HL-60 (cell line): ENCODE measurements at regions not wholly inside any gene's neighbourhood (a gene's known extent, or its start where the extent isn't known, plus 50 kb on each side); places are given as distances from the start of the nearest gene placed in this dataset.

Experiments
- DNase-seq, 2 experiments: peaks; one replicate each; pipeline ENCODE4 v3.0.0-alpha.2; 2010 to 2020; ENCODE audit warnings: low read depth in 1 of 2, low spot score in 1 of 2
- H3K27ac ChIP-seq: fragments of 250-450 bp; sonication (Bioruptor Pico); replicated peaks from 2 replicates; pipeline ENCODE4 v1.5.1; 2020; ENCODE audit warnings: mild to moderate bottlenecking, moderate library complexity
- H3K27me3 ChIP-seq: fragments of 250-450 bp; sonication (Bioruptor Pico); 2 replicates; pipeline ENCODE4 v1.5.1; 2021; ENCODE audit warnings: mild to moderate bottlenecking, moderate library complexity; ENCODE audit not compliant: insufficient read depth, poor library complexity, severe bottlenecking
- H3K4me3 ChIP-seq: replicated peaks from 2 replicates; pipeline ENCODE4 v1.5.1; 2011; ENCODE audit warnings: mild to moderate bottlenecking, control low read depth, low read length; ENCODE audit not compliant: insufficient read depth
- GABPA ChIP-seq: IDR thresholded peaks from 2 replicates; pipeline ENCODE4 v1.6.1; 2012; ENCODE audit warnings: low read depth
- POLR2AphosphoS5 ChIP-seq: IDR thresholded peaks from 2 replicates; pipeline ENCODE4 v1.6.1; 2012; ENCODE audit warnings: low read depth
- SPI1 ChIP-seq: IDR thresholded peaks from 2 replicates; pipeline ENCODE4 v1.6.1; 2012; ENCODE audit warnings: low read depth, mild to moderate bottlenecking, borderline replicate concordance
- TF ChIP-seq, protein P1 (sequence below): IDR thresholded peaks from 2 replicates; pipeline ENCODE4 v1.6.1; 2012; ENCODE audit warnings: low read depth; ENCODE audit not compliant: insufficient replicate concordance
- TF ChIP-seq, protein P2 (sequence below): IDR thresholded peaks from one replicate; pipeline ENCODE4 v1.5.1; 2011; ENCODE audit warnings: low read length, control low read depth, inconsistent platforms; ENCODE audit not compliant: insufficient read depth

DNA sequence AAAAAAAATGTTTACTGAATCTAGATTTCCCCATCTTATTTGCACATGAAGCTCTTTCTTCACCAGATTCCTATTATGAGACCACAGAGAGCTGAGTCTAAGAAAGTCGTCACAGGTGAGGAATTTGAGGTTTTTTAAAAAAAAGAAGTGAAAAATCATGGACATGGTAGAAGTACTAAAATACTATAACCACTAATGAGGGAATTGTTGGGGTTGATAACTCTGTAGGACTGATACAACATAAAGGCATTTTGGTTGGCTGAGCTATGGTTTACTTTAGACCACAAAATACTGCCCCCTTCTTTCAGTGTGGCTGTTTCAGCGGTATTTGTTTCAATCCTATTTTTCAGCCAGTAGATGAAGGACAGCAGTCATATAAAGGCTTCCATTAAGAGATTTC, 1111.3 kb downstream of the TYW1 start:
- TF ChIP-seq GABPA (no peak), SPI1 (no peak), POLR2AphosphoS5 (no peak)
- TF ChIP-seq, protein P1, sequence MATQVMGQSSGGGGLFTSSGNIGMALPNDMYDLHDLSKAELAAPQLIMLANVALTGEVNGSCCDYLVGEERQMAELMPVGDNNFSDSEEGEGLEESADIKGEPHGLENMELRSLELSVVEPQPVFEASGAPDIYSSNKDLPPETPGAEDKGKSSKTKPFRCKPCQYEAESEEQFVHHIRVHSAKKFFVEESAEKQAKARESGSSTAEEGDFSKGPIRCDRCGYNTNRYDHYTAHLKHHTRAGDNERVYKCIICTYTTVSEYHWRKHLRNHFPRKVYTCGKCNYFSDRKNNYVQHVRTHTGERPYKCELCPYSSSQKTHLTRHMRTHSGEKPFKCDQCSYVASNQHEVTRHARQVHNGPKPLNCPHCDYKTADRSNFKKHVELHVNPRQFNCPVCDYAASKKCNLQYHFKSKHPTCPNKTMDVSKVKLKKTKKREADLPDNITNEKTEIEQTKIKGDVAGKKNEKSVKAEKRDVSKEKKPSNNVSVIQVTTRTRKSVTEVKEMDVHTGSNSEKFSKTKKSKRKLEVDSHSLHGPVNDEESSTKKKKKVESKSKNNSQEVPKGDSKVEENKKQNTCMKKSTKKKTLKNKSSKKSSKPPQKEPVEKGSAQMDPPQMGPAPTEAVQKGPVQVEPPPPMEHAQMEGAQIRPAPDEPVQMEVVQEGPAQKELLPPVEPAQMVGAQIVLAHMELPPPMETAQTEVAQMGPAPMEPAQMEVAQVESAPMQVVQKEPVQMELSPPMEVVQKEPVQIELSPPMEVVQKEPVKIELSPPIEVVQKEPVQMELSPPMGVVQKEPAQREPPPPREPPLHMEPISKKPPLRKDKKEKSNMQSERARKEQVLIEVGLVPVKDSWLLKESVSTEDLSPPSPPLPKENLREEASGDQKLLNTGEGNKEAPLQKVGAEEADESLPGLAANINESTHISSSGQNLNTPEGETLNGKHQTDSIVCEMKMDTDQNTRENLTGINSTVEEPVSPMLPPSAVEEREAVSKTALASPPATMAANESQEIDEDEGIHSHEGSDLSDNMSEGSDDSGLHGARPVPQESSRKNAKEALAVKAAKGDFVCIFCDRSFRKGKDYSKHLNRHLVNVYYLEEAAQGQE: no peak
- TF ChIP-seq, protein P2, sequence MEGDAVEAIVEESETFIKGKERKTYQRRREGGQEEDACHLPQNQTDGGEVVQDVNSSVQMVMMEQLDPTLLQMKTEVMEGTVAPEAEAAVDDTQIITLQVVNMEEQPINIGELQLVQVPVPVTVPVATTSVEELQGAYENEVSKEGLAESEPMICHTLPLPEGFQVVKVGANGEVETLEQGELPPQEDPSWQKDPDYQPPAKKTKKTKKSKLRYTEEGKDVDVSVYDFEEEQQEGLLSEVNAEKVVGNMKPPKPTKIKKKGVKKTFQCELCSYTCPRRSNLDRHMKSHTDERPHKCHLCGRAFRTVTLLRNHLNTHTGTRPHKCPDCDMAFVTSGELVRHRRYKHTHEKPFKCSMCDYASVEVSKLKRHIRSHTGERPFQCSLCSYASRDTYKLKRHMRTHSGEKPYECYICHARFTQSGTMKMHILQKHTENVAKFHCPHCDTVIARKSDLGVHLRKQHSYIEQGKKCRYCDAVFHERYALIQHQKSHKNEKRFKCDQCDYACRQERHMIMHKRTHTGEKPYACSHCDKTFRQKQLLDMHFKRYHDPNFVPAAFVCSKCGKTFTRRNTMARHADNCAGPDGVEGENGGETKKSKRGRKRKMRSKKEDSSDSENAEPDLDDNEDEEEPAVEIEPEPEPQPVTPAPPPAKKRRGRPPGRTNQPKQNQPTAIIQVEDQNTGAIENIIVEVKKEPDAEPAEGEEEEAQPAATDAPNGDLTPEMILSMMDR: no peak
- H3K4me3 ChIP-seq: no peak overlapping the region
- no peaks in the 10 kb centered on the region for H3K27me3 ChIP-seq
- H3K27ac ChIP-seq: no peak overlapping the region
- no peak for DNase-seq

DNA sequence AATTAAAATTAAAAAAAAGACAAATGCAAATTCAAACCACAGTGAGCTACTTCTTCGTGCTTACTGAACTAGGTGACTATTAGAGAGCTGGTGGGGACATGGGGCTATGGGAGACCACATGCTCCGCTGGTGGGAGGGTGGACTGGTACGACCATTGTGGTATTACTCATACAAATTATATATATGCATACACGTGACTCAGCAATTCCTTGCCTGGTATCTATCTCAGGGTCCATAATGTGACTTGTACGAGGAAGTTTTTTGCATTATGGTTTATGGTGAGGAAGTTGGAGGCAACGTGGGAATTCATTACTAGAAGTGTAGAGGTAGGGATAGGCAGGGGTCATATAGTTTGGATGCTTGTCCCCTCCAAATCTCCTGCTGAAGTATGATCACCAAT, 1112.7 kb downstream of the TYW1 start:
- Histone ChIP-seq H3K27me3 (no peaks in the 10 kb centered on the region), H3K4me3 (no peak overlapping the region), H3K27ac (no peak overlapping the region)
- no peak for DNase-seq
- TF ChIP-seq, protein P1: no peak
- no peak for TF ChIP-seq POLR2AphosphoS5
- TF ChIP-seq, protein P2: no peak
- TF ChIP-seq SPI1: no peak
- TF ChIP-seq GABPA: no peak

DNA sequence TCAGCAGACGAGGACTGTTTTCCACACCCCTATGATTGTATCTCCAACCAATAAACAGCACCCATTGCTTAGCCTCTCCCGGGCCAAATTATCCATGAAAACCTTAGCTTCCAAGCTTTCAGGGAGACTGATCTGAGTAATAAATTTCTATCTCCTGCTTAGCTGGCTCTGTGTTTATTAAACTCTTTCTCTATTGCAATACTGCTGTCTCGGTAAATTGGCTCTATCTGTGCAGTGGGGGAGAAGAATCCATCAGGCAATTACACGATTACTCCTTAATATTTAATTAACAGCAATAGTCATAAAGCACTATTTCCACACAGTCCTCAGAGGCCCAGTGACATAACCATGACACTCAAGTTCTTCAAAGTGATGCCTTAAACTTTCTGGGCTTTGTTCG, 1122.8 kb downstream of the TYW1 start:
- TF ChIP-seq, protein P2: no peak
- no peak for TF ChIP-seq POLR2AphosphoS5
- TF ChIP-seq GABPA: no peak
- TF ChIP-seq, protein P1: no peak
- no peak for TF ChIP-seq SPI1
- Histone ChIP-seq H3K27ac (no peak overlapping the region), H3K27me3 (no peaks in the 10 kb centered on the region), H3K4me3 (no peak overlapping the region)
- no peak for DNase-seq
